Right lobe of liver (tissue), 6 donors: ENCODE measurements at regions not wholly inside any gene's neighbourhood (a gene's known extent, or its start where the extent isn't known, plus 50 kb on each side); places are given as distances from the start of the nearest gene placed in this dataset.

ENCODE experiments used
- ATAC-seq, 4 donors: fragments of 200-7000 bp; cut with Tn5 transposase; one replicate each; pipeline ENCODE4 v1.9.1; 2020; ENCODE audit warnings: mild to moderate bottlenecking in 4 of 4, moderate library complexity in 4 of 4
- DNase-seq, 3 donors: peaks; one replicate each; pipeline ENCODE4 v3.0.0-alpha.2; 2020
- H3K27ac ChIP-seq, 3 donors: fragments of 200-600 bp; one replicate each; pipeline ENCODE4 v1.8.0; 2022
- H3K27me3 ChIP-seq, 2 donors: fragments of 200-600 bp; one replicate each; pipeline ENCODE4 v1.8.0; 2022
- H3K36me3 ChIP-seq, 4 donors: fragments of 200-600 bp; sonication (generic) in 1 of 4; one replicate each; pipeline versions ENCODE4 v1.5.1 to v1.8.0; 2017 to 2022; ENCODE audit warnings: control low read depth in 1 of 4
- H3K4me1 ChIP-seq, 4 donors: fragments of 200-600 bp; sonication (generic) in 1 of 4; one replicate each; pipeline versions ENCODE4 v1.5.1 to v1.8.0; 2017 to 2022; ENCODE audit warnings: control low read depth in 1 of 4
- H3K4me3 ChIP-seq, 3 donors: fragments of 200-600 bp; one replicate each; pipeline ENCODE4 v1.8.0; 2022
- H3K9me3 ChIP-seq, 4 donors: fragments of 200-600 bp; sonication (generic) in 1 of 4; one replicate each; pipeline versions ENCODE4 v1.5.1 to v1.8.0; 2017 to 2022; ENCODE audit warnings: control low read depth in 1 of 4
- CTCF ChIP-seq, 4 donors: fragments of 200-600 bp in 3 of 4; fragments of 450-650 bp in 1 of 4; IDR thresholded peaks; one replicate each; pipeline versions ENCODE4 v1.5.1 to v1.8.0; 2016 to 2022; ENCODE audit warnings: antibody characterized with exemption in 4 of 4, mild to moderate bottlenecking in 2 of 4
- POLR2A ChIP-seq: fragments of 450-650 bp; IDR thresholded peaks from one replicate; pipeline ENCODE4 v1.6.1; 2017; ENCODE audit warnings: antibody characterized with exemption, mild to moderate bottlenecking
- WGBS: methylation state at CpG from one replicate; pipeline ENCODE4 v1.1.6; 2018; ENCODE audit warnings: low coverage, low lambda C conversion rate; ENCODE audit not compliant: insufficient coverage; ENCODE audit errors: missing lambda C conversion rate; 5-methylcytosine and 5-hydroxymethylcytosine counted together
- intact Hi-C, 2 donors: fragments of 100-400 bp; cut with DNase I; formaldehyde crosslinking; loops; one replicate each; pipeline versions ENCODE4 v1.11.2 to v1.14.1; 2022
- donor health status: DM: no; HTN: yes; CAD: no.
- donor health status: DM: no; HTN: no; CAD: no.
- donor health status: DM: no; HTN: no; CAD: no.
- donor health status: DM: no; HTN: yes; CAD: no.
- donor health status: DM: no; HTN: yes; CAD: no.

- Histone ChIP-seq H3K27ac (no peak overlapping the region), H3K4me3 (no peak overlapping the region), H3K27me3 (no peaks in the 10 kb centered on the region), H3K36me3 (no peaks in the 10 kb centered on the region), H3K4me1 (no peaks in the 10 kb centered on the region), H3K9me3 (no peaks in the 10 kb centered on the region)
- intact Hi-C loops, result no loop called here
- ATAC-seq (no peak), DNase-seq (no peak)
- 53% methylated on average over 4 of the region's 7 CpGs for WGBS
- TF ChIP-seq CTCF (IDR thresholded peaks at IDR 0.05) (no peak), POLR2A (no peak)
Observed at GRCh38 chr5:122629121-122629677, 145.7 kb upstream of the SNX2 start.

GRCh38 chr5:122638581-122638980, 136.3 kb upstream of the SNX2 start:
- no peak for TF ChIP-seq POLR2A
- no peak for TF ChIP-seq CTCF (IDR thresholded peaks at IDR 0.05)
- DNase-seq (no peak), ATAC-seq (no peak)
- no peaks in the 10 kb centered on the region for H3K36me3 ChIP-seq
- no peak overlapping the region for H3K4me3 ChIP-seq
- no peaks in the 10 kb centered on the region for H3K27me3 ChIP-seq
- no peaks in the 10 kb centered on the region for H3K9me3 ChIP-seq
- intact Hi-C loops, result no loop called here
- H3K4me1 ChIP-seq, result no peaks in the 10 kb centered on the region
- WGBS, result 92% methylated on average over 1 of the region's 1 CpG
- H3K27ac ChIP-seq, result no peak overlapping the region

DNA sequence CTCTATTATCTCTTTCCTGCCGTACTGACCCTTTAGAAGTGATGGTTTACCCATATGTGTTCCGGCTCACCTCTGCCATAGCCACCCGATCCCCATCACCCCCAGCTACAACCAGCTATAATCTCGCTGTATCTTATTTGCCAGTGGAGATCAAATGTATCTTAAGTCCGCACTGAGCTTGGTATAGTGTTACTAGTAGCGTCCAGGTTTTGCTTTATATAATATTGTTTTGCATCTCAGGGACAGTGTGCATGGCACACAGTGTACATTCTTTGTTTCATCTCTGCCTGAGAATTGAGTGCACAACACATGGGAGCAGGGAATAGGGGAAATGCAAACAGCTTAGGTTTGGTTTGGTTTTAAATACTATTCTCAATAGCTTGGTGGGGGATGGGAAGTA, 135.8 kb upstream of the SNX2 start:
- no peaks in the 10 kb centered on the region for H3K27me3 ChIP-seq
- intact Hi-C loops, result no loop called here
- no peak for TF ChIP-seq CTCF (IDR thresholded peaks at IDR 0.05)
- no peak for TF ChIP-seq POLR2A
- H3K4me3 ChIP-seq, result no peak overlapping the region
- no peaks in the 10 kb centered on the region for H3K4me1 ChIP-seq
- H3K36me3 ChIP-seq, result no peaks in the 10 kb centered on the region
- no peak overlapping the region for H3K27ac ChIP-seq
- no peak for ATAC-seq
- WGBS, result 54% methylated on average over 6 of the region's 6 CpGs
- DNase-seq, result no peak
- no peaks in the 10 kb centered on the region for H3K9me3 ChIP-seq

GRCh38 chr5:122639864-122640263, 135.0 kb upstream of the SNX2 start:
- ATAC-seq (no peak), DNase-seq (no peak)
- no peaks in the 10 kb centered on the region for H3K4me1 ChIP-seq
- intact Hi-C loops, result no loop called here
- H3K9me3 ChIP-seq, result no peaks in the 10 kb centered on the region
- no peak for TF ChIP-seq POLR2A
- no peak for TF ChIP-seq CTCF (IDR thresholded peaks at IDR 0.05)
- H3K4me3 ChIP-seq, result no peak overlapping the region
- H3K27ac ChIP-seq, result no peak overlapping the region
- H3K27me3 ChIP-seq, result no peaks in the 10 kb centered on the region
- 29% methylated on average over 2 of the region's 2 CpGs for WGBS
- H3K36me3 ChIP-seq, result no peaks in the 10 kb centered on the region

DNA sequence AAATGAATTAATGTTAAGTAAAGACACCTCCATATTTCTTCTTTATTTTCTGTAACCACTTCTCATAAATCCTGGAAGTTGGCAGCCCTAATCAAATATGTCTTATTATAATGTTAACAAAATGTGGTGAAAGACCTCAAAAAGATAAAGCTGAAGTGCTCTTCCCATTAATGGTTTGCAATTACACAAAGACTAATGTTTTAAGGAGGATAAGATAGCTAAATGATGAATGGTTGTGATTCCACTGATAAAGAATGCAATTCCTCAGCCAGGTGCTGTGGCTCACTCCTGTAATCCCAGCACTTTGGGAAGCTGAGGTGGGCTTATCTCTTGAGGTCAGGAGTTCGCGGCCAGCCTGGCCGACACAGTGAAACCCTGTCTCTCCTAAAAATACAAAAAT, 125.8 kb upstream of the SNX2 start:
- TF ChIP-seq CTCF (IDR thresholded peaks at IDR 0.05), result no peak
- H3K4me1 ChIP-seq, result no peaks in the 10 kb centered on the region
- no peaks in the 10 kb centered on the region for H3K27me3 ChIP-seq
- intact Hi-C loops, result no loop called here
- H3K27ac ChIP-seq, result no peak overlapping the region
- DNase-seq (no peak), ATAC-seq (no peak)
- H3K9me3 ChIP-seq, result no peaks in the 10 kb centered on the region
- no peaks in the 10 kb centered on the region for H3K36me3 ChIP-seq
- no peak overlapping the region for H3K4me3 ChIP-seq
- WGBS, result 51% methylated on average over 3 of the region's 3 CpGs
